Common myeloid progenitor, CD34-positive (primary cell): ENCODE measurements at regions not wholly inside any gene's neighbourhood (a gene's known extent, or its start where the extent isn't known, plus 50 kb on each side); places are given as distances from the start of the nearest gene placed in this dataset.
"Not testable (repeated sequence)": the region's sequence is repeated elsewhere in the genome, so short reads cannot be mapped to it uniquely, and the experiment has no call there.

Source experiments
- CTCF ChIA-PET: fragments of 350-600 bp; sonication (Branson Sonifier 250); formaldehyde crosslinking; loops from one replicate; lab custom pipeline; 2021; ENCODE audit warnings: antibody characterized with exemption; lab: Charles Lee
- POLR2A ChIA-PET: fragments of 350-600 bp; sonication (Branson Sonifier 250); formaldehyde crosslinking; loops from one replicate; lab custom pipeline; 2021; ENCODE audit warnings: antibody characterized with exemption; lab: Charles Lee
- DNase-seq, 3 donors: peaks; one replicate each; pipeline versions ENCODE4 v3.0.0 to v3.0.0-alpha.2; 2013
- H3K27ac ChIP-seq, 2 experiments: 1 replicate in 1 of 2; 2 replicates in 1 of 2; pipeline ENCODE4 v1.7.0; 2013; ENCODE audit warnings: inconsistent platforms in 2 of 2, low read length in 2 of 2, mild to moderate bottlenecking in 2 of 2, low read depth in 1 of 2, moderate library complexity in 1 of 2; ENCODE audit not compliant: severe bottlenecking in 2 of 2, insufficient read depth in 1 of 2, poor library complexity in 1 of 2
- H3K27me3 ChIP-seq, 5 experiments: replicated peaks in 2 of 5; 1 replicate in 3 of 5; 2 replicates in 2 of 5; pipeline versions ENCODE4 v1.6.1 to v1.7.0; 2013; ENCODE audit warnings: low read length in 4 of 5, mild to moderate bottlenecking in 2 of 5, moderate library complexity in 2 of 5, inconsistent platforms in 1 of 5; ENCODE audit not compliant: insufficient read depth in 5 of 5, control insufficient read depth in 4 of 5
- H3K36me3 ChIP-seq, 4 experiments: 1 replicate in 2 of 4; 2 replicates in 2 of 4; pipeline versions ENCODE4 v1.6.1 to v1.7.0; 2013; ENCODE audit warnings: low read length in 3 of 4, control low read depth in 1 of 4, mild to moderate bottlenecking in 1 of 4; ENCODE audit not compliant: control insufficient read depth in 4 of 4, insufficient read depth in 4 of 4
- H3K4me1 ChIP-seq, 4 experiments: 1 replicate in 3 of 4; 2 replicates in 1 of 4; pipeline versions ENCODE4 v1.6.1 to v1.7.1; 2013; ENCODE audit warnings: low read length in 3 of 4, mild to moderate bottlenecking in 3 of 4, control low read depth in 1 of 4, inconsistent platforms in 1 of 4, moderate library complexity in 1 of 4; ENCODE audit not compliant: control insufficient read depth in 4 of 4, insufficient read depth in 4 of 4; ENCODE audit errors: control extremely low read depth in 1 of 4
- H3K4me3 ChIP-seq, 7 experiments: 1 replicate in 4 of 7; 2 replicates in 3 of 7; pipeline versions ENCODE4 v1.5.1 to v1.7.0; 2013; ENCODE audit warnings: mild to moderate bottlenecking in 7 of 7, low read length in 6 of 7, moderate library complexity in 6 of 7, inconsistent platforms in 2 of 7, low read depth in 2 of 7, control low read depth in 1 of 7; ENCODE audit not compliant: insufficient read depth in 4 of 7, control insufficient read depth in 1 of 7; ENCODE audit errors: extremely low read depth in 1 of 7
- H3K9me3 ChIP-seq, 5 experiments: 1 replicate in 4 of 5; 2 replicates in 1 of 5; pipeline versions ENCODE4 v1.6.1 to v1.7.1; 2013; ENCODE audit warnings: low read length in 4 of 5, mild to moderate bottlenecking in 2 of 5, inconsistent platforms in 1 of 5, low read depth in 1 of 5, moderate library complexity in 1 of 5; ENCODE audit not compliant: control insufficient read depth in 4 of 5, insufficient read depth in 2 of 5; ENCODE audit errors: control extremely low read depth in 1 of 5
- WGBS: methylation state at CpG from one replicate; pipeline ENCODE4 v1.1.5; 2013; ENCODE audit not compliant: insufficient coverage; 5-methylcytosine and 5-hydroxymethylcytosine counted together

GRCh38 chr9:87199278-87199677, 252.0 kb upstream of the GAS1 start:
- Histone ChIP-seq H3K36me3 (no peaks in the 10 kb centered on the region), H3K4me3 (no peak overlapping the region), H3K9me3 (no peaks in the 10 kb centered on the region), H3K4me1 (peaks cover 0 to 6% (median 0%) of the 10 kb centered on the region in 4 experiments), H3K27me3 (peaks cover 0 to 11% (median 2%) of the 10 kb centered on the region in 5 experiments), H3K27ac (no peak overlapping the region)
- ChIA-PET POLR2A (no interaction called here), CTCF (no interaction called here)
- 94% methylated on average over 4 of the region's 5 CpGs for WGBS
- DNase-seq = no peak

DNA sequence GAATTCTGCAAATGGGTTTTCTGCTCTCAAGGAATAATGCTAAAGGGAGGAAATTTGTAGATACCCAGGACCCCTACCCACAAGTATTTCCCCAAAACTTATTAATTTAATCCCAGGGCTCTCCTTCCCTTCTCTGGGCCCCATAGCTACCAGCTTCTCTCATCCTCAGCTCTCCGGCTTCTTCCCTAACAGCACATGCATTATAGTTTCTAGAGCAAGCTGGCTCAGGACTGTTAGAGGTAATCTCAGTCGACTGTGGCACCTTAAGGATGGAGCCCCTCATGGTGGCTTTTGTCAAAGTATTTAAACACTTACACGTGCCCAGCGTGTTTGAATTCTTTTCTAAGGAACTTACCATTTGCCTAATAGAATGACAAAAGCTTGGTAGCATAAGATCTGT, 252.5 kb upstream of the GAS1 start:
- no peak for DNase-seq
- WGBS = 77% methylated on average over 4 of the region's 4 CpGs
- ChIA-PET POLR2A (no interaction called here), CTCF (no interaction called here)
- Histone ChIP-seq H3K27ac (no peak overlapping the region), H3K36me3 (no peaks in the 10 kb centered on the region), H3K4me3 (no peak overlapping the region), H3K4me1 (peaks cover 0 to 6% (median 0%) of the 10 kb centered on the region in 4 experiments), H3K9me3 (no peaks in the 10 kb centered on the region), H3K27me3 (peaks cover 0 to 11% (median 2%) of the 10 kb centered on the region in 5 experiments)

DNA sequence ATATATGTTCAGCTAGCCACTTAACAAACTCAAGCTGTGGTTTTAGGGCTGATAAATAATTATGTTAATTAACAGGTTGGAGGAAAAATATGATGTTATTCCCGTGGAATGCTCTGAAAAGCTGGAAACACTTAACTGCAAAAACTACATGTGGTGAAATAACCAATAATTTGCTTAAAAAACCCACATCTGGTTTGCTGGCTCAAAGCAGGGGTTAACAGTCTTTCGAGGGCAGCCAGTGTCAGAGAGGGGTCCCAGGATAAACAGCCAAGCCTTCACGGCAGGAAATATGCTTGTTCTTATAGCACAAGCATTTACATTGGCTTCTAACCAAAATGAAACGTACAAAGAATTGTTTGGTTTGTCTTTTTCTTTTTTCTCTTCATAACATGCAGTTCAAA, 254.0 kb upstream of the GAS1 start:
- Histone ChIP-seq H3K9me3 (no peaks in the 10 kb centered on the region), H3K27me3 (peaks cover 0 to 11% (median 2%) of the 10 kb centered on the region in 5 experiments), H3K4me1 (peaks cover 0 to 2% (median 0%) of the 10 kb centered on the region in 4 experiments), H3K36me3 (no peaks in the 10 kb centered on the region), H3K27ac (no peak overlapping the region), H3K4me3 (no peak overlapping the region)
- ChIA-PET POLR2A (no interaction called here), CTCF (no interaction called here)
- no peak for DNase-seq
- 50% methylated on average over 1 of the region's 4 CpGs for WGBS

DNA sequence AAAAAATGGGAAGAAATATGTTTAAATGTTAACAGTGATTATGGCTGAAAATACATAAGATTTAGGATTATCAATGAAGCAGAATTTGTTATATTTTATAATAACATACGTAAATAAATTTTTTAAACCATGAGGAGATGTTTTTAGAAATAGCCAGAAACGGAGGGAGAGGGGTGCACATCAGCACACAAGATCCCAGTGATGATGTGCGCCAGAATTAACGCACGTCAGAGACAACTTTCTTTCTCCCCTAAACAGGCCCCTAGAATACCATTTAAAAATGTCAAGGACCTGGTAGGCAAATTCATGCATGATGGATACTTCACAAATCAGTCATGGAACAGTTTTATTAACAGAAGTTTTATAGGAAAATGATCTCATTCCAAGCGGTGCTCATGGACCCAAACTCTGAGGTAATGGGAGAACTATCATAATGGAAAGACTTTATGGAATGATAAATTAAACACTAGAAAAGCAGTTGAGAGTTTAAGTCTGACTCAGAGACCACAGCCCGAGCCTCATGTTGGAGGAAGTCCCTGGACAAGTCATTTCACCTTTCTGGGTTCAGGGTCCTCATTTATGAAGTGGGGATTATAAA, 258.9 kb upstream of the GAS1 start:
- CTCF ChIA-PET = no interaction called here
- H3K4me1 ChIP-seq = no peaks in the 10 kb centered on the region
- POLR2A ChIA-PET = no interaction called here

GRCh38 chr9:87210658-87211057, 263.4 kb upstream of the GAS1 start:
- H3K36me3 ChIP-seq, H3K9me3 ChIP-seq, H3K27ac ChIP-seq, POLR2A ChIA-PET, H3K4me1 ChIP-seq, DNase-seq, H3K4me3 ChIP-seq, H3K27me3 ChIP-seq, CTCF ChIA-PET: not testable (repeated sequence)
- WGBS = no CpG with 5 or more reads among the region's 3 CpGs

More for the DNA sequence above, 258.9 kb upstream of the GAS1 start:
- WGBS = 68% methylated on average over 4 of the region's 7 CpGs
- Histone ChIP-seq H3K27ac (no peak overlapping the region), H3K9me3 (no peaks in the 10 kb centered on the region), H3K36me3 (no peaks in the 10 kb centered on the region), H3K27me3 (no peaks in the 10 kb centered on the region), H3K4me3 (no peak overlapping the region)
- DNase-seq = no peak

DNA sequence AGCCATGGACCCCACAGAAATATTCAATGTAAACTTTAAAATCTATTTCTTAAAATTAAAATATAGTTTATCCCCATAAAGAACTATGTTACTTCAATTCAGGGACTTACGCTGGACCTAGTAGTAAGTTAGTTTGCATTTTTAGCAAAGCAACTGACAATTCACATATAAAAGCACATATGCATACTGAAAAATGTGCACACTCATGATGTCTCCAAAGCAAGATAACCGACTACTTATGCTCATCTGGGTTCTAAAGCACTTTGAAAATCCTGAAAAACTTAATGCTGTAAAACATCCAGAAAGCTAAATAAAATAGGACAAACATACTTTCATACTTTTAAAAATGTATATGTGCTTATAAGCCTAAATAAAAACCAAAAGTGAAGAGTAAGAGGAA, 264.4 kb upstream of the GAS1 start:
- DNase-seq = no peak
- no peaks in the 10 kb centered on the region for H3K4me1 ChIP-seq
- no peaks in the 10 kb centered on the region for H3K36me3 ChIP-seq
- H3K4me3 ChIP-seq = no peak overlapping the region
- ChIA-PET CTCF (no interaction called here), POLR2A (no interaction called here)
- H3K9me3 ChIP-seq = no peaks in the 10 kb centered on the region
- WGBS = no CpG with 5 or more reads among the region's 2 CpGs
- no peak overlapping the region for H3K27ac ChIP-seq
- peaks cover 0 to under 1% (median 0%) of the 10 kb centered on the region in 5 experiments for H3K27me3 ChIP-seq

- Histone ChIP-seq H3K4me3 (no peak overlapping the region), H3K4me1 (no peaks in the 10 kb centered on the region), H3K27ac (no peak overlapping the region), H3K36me3 (no peaks in the 10 kb centered on the region), H3K27me3 (peaks cover 0 to 4% (median 0%) of the 10 kb centered on the region in 5 experiments), H3K9me3 (no peaks in the 10 kb centered on the region)
- DNase-seq = no peak
- ChIA-PET CTCF (no interaction called here), POLR2A (no interaction called here)
- WGBS = no CpG with 5 or more reads among the region's 3 CpGs
These were observed 265.3 kb upstream of the GAS1 start for GRCh38 chr9:87212605-87213021.
